ENCODE measurements at regions not wholly inside any gene's neighbourhood (a gene's known extent, or its start where the extent isn't known, plus 50 kb on each side); places are given as distances from the start of the nearest gene placed in this dataset.
"Not testable (repeated sequence)": the region's sequence is repeated elsewhere in the genome, so short reads cannot be mapped to it uniquely, and the experiment has no call there.

GRCh38 chr12:126243814-126244440 is 1178.7 kb downstream of the AACS start:
- Histone ChIP-seq H3K27me3 (ENCODE audit: control insufficient read depth, insufficient read depth, low read length) (no peaks in the 10 kb centered on the region), H3K9me3 (ENCODE audit: control insufficient read depth, insufficient read depth, low read length) (no peaks in the 10 kb centered on the region), H3K4me1 (ENCODE audit: control insufficient read depth, insufficient read depth, low read length) (peaks cover 3% of the 10 kb centered on the region)

GRCh38 chr12:126247936-126248335 is 1182.7 kb downstream of the AACS start:
- Histone ChIP-seq H3K36me3 (ENCODE audit: control insufficient read depth, insufficient read depth, low read length) (no peaks in the 10 kb centered on the region), H3K9ac (ENCODE audit: low read depth, low read length) (no peak overlapping the region)

More at GRCh38 chr12:126243814-126244440, 1178.7 kb downstream of the AACS start:
- Histone ChIP-seq H3K9ac (ENCODE audit: low read depth, low read length) (no peak overlapping the region), H3K4me3 (ENCODE audit: low read depth, low read length) (no peak overlapping the region), H3K36me3 (ENCODE audit: control insufficient read depth, insufficient read depth, low read length) (no peaks in the 10 kb centered on the region)

GRCh38 chr12:126248871-126249403 is 1183.7 kb downstream of the AACS start:
- Histone ChIP-seq H3K9me3 (ENCODE audit: control insufficient read depth, insufficient read depth, low read length) (no peaks in the 10 kb centered on the region), H3K9ac (ENCODE audit: low read depth, low read length) (no peak overlapping the region), H3K27me3 (ENCODE audit: control insufficient read depth, insufficient read depth, low read length) (no peaks in the 10 kb centered on the region), H3K4me1 (ENCODE audit: control insufficient read depth, insufficient read depth, low read length) (peaks cover 3% of the 10 kb centered on the region), H3K36me3 (ENCODE audit: control insufficient read depth, insufficient read depth, low read length) (no peaks in the 10 kb centered on the region), H3K4me3 (ENCODE audit: low read depth, low read length) (no peak overlapping the region)

More at GRCh38 chr12:126247936-126248335, 1182.7 kb downstream of the AACS start:
- H3K27me3 ChIP-seq (ENCODE audit: control insufficient read depth, insufficient read depth, low read length) = no peaks in the 10 kb centered on the region
- H3K9me3 ChIP-seq (ENCODE audit: control insufficient read depth, insufficient read depth, low read length) = no peaks in the 10 kb centered on the region
- H3K4me3 ChIP-seq (ENCODE audit: low read depth, low read length) = no peak overlapping the region
- peaks cover 3% of the 10 kb centered on the region for H3K4me1 ChIP-seq (ENCODE audit: control insufficient read depth, insufficient read depth, low read length)

GRCh38 chr12:126258190-126258589 is 1193.0 kb downstream of the AACS start:
- Histone ChIP-seq H3K4me1 (ENCODE audit: control insufficient read depth, insufficient read depth, low read length) (no peaks in the 10 kb centered on the region), H3K9ac (ENCODE audit: low read depth, low read length) (no peak overlapping the region), H3K27me3 (ENCODE audit: control insufficient read depth, insufficient read depth, low read length) (no peaks in the 10 kb centered on the region), H3K9me3 (ENCODE audit: control insufficient read depth, insufficient read depth, low read length) (peaks cover 9% of the 10 kb centered on the region), H3K36me3 (ENCODE audit: control insufficient read depth, insufficient read depth, low read length) (no peaks in the 10 kb centered on the region), H3K4me3 (ENCODE audit: low read depth, low read length) (no peak overlapping the region)

- Histone ChIP-seq H3K27me3 (ENCODE audit: control insufficient read depth, insufficient read depth, low read length) (no peaks in the 10 kb centered on the region), H3K4me3 (ENCODE audit: low read depth, low read length) (no peak overlapping the region), H3K36me3 (ENCODE audit: control insufficient read depth, insufficient read depth, low read length) (no peaks in the 10 kb centered on the region), H3K4me1 (ENCODE audit: control insufficient read depth, insufficient read depth, low read length) (no peaks in the 10 kb centered on the region), H3K9me3 (ENCODE audit: control insufficient read depth, insufficient read depth, low read length) (peaks cover 11% of the 10 kb centered on the region), H3K9ac (ENCODE audit: low read depth, low read length) (no peak overlapping the region)
Measured at GRCh38 chr12:126262829-126263228, 1197.6 kb downstream of the AACS start.

- Histone ChIP-seq H3K36me3 (ENCODE audit: control insufficient read depth, insufficient read depth, low read length) (no peaks in the 10 kb centered on the region), H3K27me3 (ENCODE audit: control insufficient read depth, insufficient read depth, low read length) (no peaks in the 10 kb centered on the region)
Measured at GRCh38 chr12:126268222-126268621, 1203.0 kb downstream of the AACS start.

GRCh38 chr12:126271159-126271558 is 1205.9 kb downstream of the AACS start:
- Histone ChIP-seq H3K9ac (ENCODE audit: low read depth, low read length) (no peak overlapping the region), H3K4me1 (ENCODE audit: control insufficient read depth, insufficient read depth, low read length) (no peaks in the 10 kb centered on the region), H3K36me3 (ENCODE audit: control insufficient read depth, insufficient read depth, low read length) (no peaks in the 10 kb centered on the region), H3K4me3 (ENCODE audit: low read depth, low read length) (no peak overlapping the region), H3K27me3 (ENCODE audit: control insufficient read depth, insufficient read depth, low read length) (no peaks in the 10 kb centered on the region), H3K9me3 (ENCODE audit: control insufficient read depth, insufficient read depth, low read length) (no peaks in the 10 kb centered on the region)

More at GRCh38 chr12:126268222-126268621, 1203.0 kb downstream of the AACS start:
- H3K4me1 ChIP-seq (ENCODE audit: control insufficient read depth, insufficient read depth, low read length) = no peaks in the 10 kb centered on the region
- no peak overlapping the region for H3K9ac ChIP-seq (ENCODE audit: low read depth, low read length)
- peaks cover 5% of the 10 kb centered on the region for H3K9me3 ChIP-seq (ENCODE audit: control insufficient read depth, insufficient read depth, low read length)
- H3K4me3 ChIP-seq (ENCODE audit: low read depth, low read length) = no peak overlapping the region

GRCh38 chr12:126282691-126283090 is 1217.5 kb downstream of the AACS start:
- Histone ChIP-seq H3K27me3 (ENCODE audit: control insufficient read depth, insufficient read depth, low read length) (no peaks in the 10 kb centered on the region), H3K36me3 (ENCODE audit: control insufficient read depth, insufficient read depth, low read length) (no peaks in the 10 kb centered on the region), H3K9ac (ENCODE audit: low read depth, low read length) (no peak overlapping the region), H3K4me3 (ENCODE audit: low read depth, low read length) (no peak overlapping the region), H3K9me3 (ENCODE audit: control insufficient read depth, insufficient read depth, low read length) (peaks cover 10% of the 10 kb centered on the region), H3K4me1 (ENCODE audit: control insufficient read depth, insufficient read depth, low read length) (no peaks in the 10 kb centered on the region)

GRCh38 chr12:126286203-126286602 is 1221.0 kb downstream of the AACS start:
- H3K4me1 ChIP-seq (ENCODE audit: control insufficient read depth, insufficient read depth, low read length) = no peaks in the 10 kb centered on the region
- no peaks in the 10 kb centered on the region for H3K27me3 ChIP-seq (ENCODE audit: control insufficient read depth, insufficient read depth, low read length)
- no peak overlapping the region for H3K4me3 ChIP-seq (ENCODE audit: low read depth, low read length)
- H3K9ac ChIP-seq (ENCODE audit: low read depth, low read length) = no peak overlapping the region
- peaks cover 14% of the 10 kb centered on the region for H3K9me3 ChIP-seq (ENCODE audit: control insufficient read depth, insufficient read depth, low read length)
- H3K36me3 ChIP-seq (ENCODE audit: control insufficient read depth, insufficient read depth, low read length) = no peaks in the 10 kb centered on the region

GRCh38 chr12:126290456-126290855 is 1225.2 kb downstream of the AACS start:
- no peaks in the 10 kb centered on the region for H3K4me1 ChIP-seq (ENCODE audit: control insufficient read depth, insufficient read depth, low read length)
- no peak overlapping the region for H3K9ac ChIP-seq (ENCODE audit: low read depth, low read length)
- peaks cover 13% of the 10 kb centered on the region for H3K9me3 ChIP-seq (ENCODE audit: control insufficient read depth, insufficient read depth, low read length)
- no peaks in the 10 kb centered on the region for H3K27me3 ChIP-seq (ENCODE audit: control insufficient read depth, insufficient read depth, low read length)
- no peak overlapping the region for H3K4me3 ChIP-seq (ENCODE audit: low read depth, low read length)
- no peaks in the 10 kb centered on the region for H3K36me3 ChIP-seq (ENCODE audit: control insufficient read depth, insufficient read depth, low read length)

- peaks cover 10% of the 10 kb centered on the region for H3K9me3 ChIP-seq (ENCODE audit: control insufficient read depth, insufficient read depth, low read length)
- not testable (repeated sequence) for H3K4me1 ChIP-seq (ENCODE audit: control insufficient read depth, insufficient read depth, low read length); H3K27me3 ChIP-seq (ENCODE audit: control insufficient read depth, insufficient read depth, low read length); H3K9ac ChIP-seq (ENCODE audit: low read depth, low read length); H3K36me3 ChIP-seq (ENCODE audit: control insufficient read depth, insufficient read depth, low read length); H3K4me3 ChIP-seq (ENCODE audit: low read depth, low read length)
Measured at GRCh38 chr12:126291987-126292386, 1226.8 kb downstream of the AACS start.

GRCh38 chr12:126295652-126296051 is 1230.4 kb downstream of the AACS start:
- Histone ChIP-seq H3K36me3 (ENCODE audit: control insufficient read depth, insufficient read depth, low read length) (no peaks in the 10 kb centered on the region), H3K27me3 (ENCODE audit: control insufficient read depth, insufficient read depth, low read length) (no peaks in the 10 kb centered on the region), H3K9me3 (ENCODE audit: control insufficient read depth, insufficient read depth, low read length) (peaks cover 10% of the 10 kb centered on the region), H3K9ac (ENCODE audit: low read depth, low read length) (no peak overlapping the region), H3K4me3 (ENCODE audit: low read depth, low read length) (no peak overlapping the region), H3K4me1 (ENCODE audit: control insufficient read depth, insufficient read depth, low read length) (no peaks in the 10 kb centered on the region)
